ENCODE measurements at regions not wholly inside any gene's neighbourhood (a gene's known extent, or its start where the extent isn't known, plus 50 kb on each side); places are given as distances from the start of the nearest gene placed in this dataset.

GRCh38 chr5:7221041-7221440 lies 174.9 kb upstream of the ADCY2 start:
- Histone ChIP-seq H3K4me1 (no peaks in the 10 kb centered on the region), H3K36me3 (no peaks in the 10 kb centered on the region), H3K27ac (no peak overlapping the region), H3K4me3 (no peak overlapping the region), H3K27me3 (no peaks in the 10 kb centered on the region), H3K9me3 (no peaks in the 10 kb centered on the region)
- no peak for TF ChIP-seq POLR2A (IDR thresholded peaks at IDR 0.05)
- no peak for TF ChIP-seq EP300 (IDR thresholded peaks at IDR 0.05)
- no peak for TF ChIP-seq POLR2AphosphoS5 (IDR thresholded peaks at IDR 0.05)
- no peak for TF ChIP-seq CTCF (IDR thresholded peaks at IDR 0.05)
- DNase-seq (no peak), ATAC-seq (ENCODE audit: low FRiP score in 2 of 2) (no peak)
- WGBS, 2 donors = 82 to 84% methylated on average over 3 of the region's 3 CpGs

- 72 to 77% methylated on average over 5 of the region's 5 CpGs for WGBS, 2 donors
- DNase-seq (no peak), ATAC-seq (ENCODE audit: low FRiP score in 2 of 2) (no peak)
- Histone ChIP-seq H3K9me3 (no peaks in the 10 kb centered on the region), H3K4me1 (no peaks in the 10 kb centered on the region), H3K36me3 (no peaks in the 10 kb centered on the region), H3K27ac (no peak overlapping the region), H3K27me3 (no peaks in the 10 kb centered on the region), H3K4me3 (no peak overlapping the region)
- no peak for TF ChIP-seq CTCF (IDR thresholded peaks at IDR 0.05)
- TF ChIP-seq POLR2AphosphoS5 (IDR thresholded peaks at IDR 0.05) = no peak
- no peak for TF ChIP-seq POLR2A (IDR thresholded peaks at IDR 0.05)
These were observed 170.1 kb upstream of the ADCY2 start for GRCh38 chr5:7225826-7226225.

GRCh38 chr5:7242118-7242710 lies 153.7 kb upstream of the ADCY2 start:
- no peak for TF ChIP-seq POLR2A (IDR thresholded peaks at IDR 0.05)
- TF ChIP-seq EP300 (IDR thresholded peaks at IDR 0.05) = no peak
- no peak for TF ChIP-seq CTCF (IDR thresholded peaks at IDR 0.05)
- no peak for TF ChIP-seq POLR2AphosphoS5 (IDR thresholded peaks at IDR 0.05)
- no peak for DNase-seq
- WGBS, 2 donors = 68 to 73% methylated on average over 10 of the region's 10 CpGs

GRCh38 chr5:7244208-7244607 lies 151.7 kb upstream of the ADCY2 start:
- no peak for ATAC-seq (ENCODE audit: low FRiP score in 2 of 2)
- WGBS, 2 donors = 80 to 81% methylated on average over 3 of the region's 3 CpGs

More at GRCh38 chr5:7242118-7242710, 153.7 kb upstream of the ADCY2 start:
- Histone ChIP-seq H3K27me3 (no peaks in the 10 kb centered on the region), H3K36me3 (no peaks in the 10 kb centered on the region), H3K4me1 (no peaks in the 10 kb centered on the region), H3K27ac (no peak overlapping the region), H3K4me3 (no peak overlapping the region), H3K9me3 (no peaks in the 10 kb centered on the region)
- ATAC-seq (ENCODE audit: low FRiP score in 2 of 2) = no peak

More at GRCh38 chr5:7244208-7244607, 151.7 kb upstream of the ADCY2 start:
- no peaks in the 10 kb centered on the region for H3K36me3 ChIP-seq
- H3K9me3 ChIP-seq = no peaks in the 10 kb centered on the region
- H3K27ac ChIP-seq = no peak overlapping the region
- no peak overlapping the region for H3K4me3 ChIP-seq
- no peaks in the 10 kb centered on the region for H3K4me1 ChIP-seq
- no peak for TF ChIP-seq POLR2AphosphoS5 (IDR thresholded peaks at IDR 0.05)
- no peak for TF ChIP-seq CTCF (IDR thresholded peaks at IDR 0.05)
- no peak for TF ChIP-seq POLR2A (IDR thresholded peaks at IDR 0.05)
- TF ChIP-seq EP300 (IDR thresholded peaks at IDR 0.05) = no peak
- DNase-seq = no peak
- no peaks in the 10 kb centered on the region for H3K27me3 ChIP-seq

Measured in upper lobe of left lung (tissue), 6 donors.